Panc1 (cell line): ENCODE measurements at regions not wholly inside any gene's neighbourhood (a gene's known extent, or its start where the extent isn't known, plus 50 kb on each side); places are given as distances from the start of the nearest gene placed in this dataset.

Experiments
- ATAC-seq: fragments of 200-7000 bp; cut with Tn5 transposase; 2 replicates; pipeline ENCODE4 v1.9.1; 2020; ENCODE audit warnings: mild to moderate bottlenecking, moderate library complexity
- BruUV-seq: library from RNA; stranded (reverse); fragments of 400-500 nt; replicated peaks from 2 replicates; lab custom pipeline; 2021; lab: Mats Ljungman, UMichigan
- CTCF ChIA-PET: fragments of 300-600 bp; sonication (Branson Sonifier 250); formaldehyde crosslinking; loops from one replicate; lab custom pipeline; 2022; ENCODE audit warnings: antibody characterized with exemption; lab: Charles Lee
- POLR2A ChIA-PET: fragments of 300-600 bp; sonication (Branson Sonifier 250); formaldehyde crosslinking; loops from one replicate; lab custom pipeline; 2022; ENCODE audit warnings: antibody characterized with exemption; lab: Charles Lee
- DNase-seq: peaks from one replicate; pipeline ENCODE4 v3.0.0-alpha.2; 2010; ENCODE audit warnings: low read depth, low spot score
- H3K27ac ChIP-seq: 2 replicates; pipeline ENCODE4 v1.5.1; 2011; ENCODE audit warnings: mild to moderate bottlenecking, low read length, inconsistent platforms
- H3K27me3 ChIP-seq: fragments of 200-500 bp; sonication (Bioruptor generic); 2 replicates; pipeline ENCODE4 v1.6.0; 2014; ENCODE audit warnings: low read length, inconsistent platforms; ENCODE audit not compliant: control insufficient read depth, insufficient read depth
- H3K36me3 ChIP-seq: fragments of 200-500 bp; sonication (Bioruptor generic); 2 replicates; pipeline ENCODE4 v1.5.1; 2014; ENCODE audit warnings: inconsistent platforms, mild to moderate bottlenecking, low read length, moderate library complexity; ENCODE audit not compliant: control insufficient read depth, insufficient read depth
- H3K4me1 ChIP-seq: 2 replicates; pipeline ENCODE4 v1.5.1; 2011; ENCODE audit warnings: inconsistent platforms, mild to moderate bottlenecking, low read length, moderate library complexity; ENCODE audit not compliant: control insufficient read depth, insufficient read depth
- H3K4me3 ChIP-seq, 2 experiments: 2 replicates each; pipeline ENCODE4 v1.5.1; 2011 to 2012; ENCODE audit warnings: low read depth in 2 of 2, low read length in 2 of 2, mild to moderate bottlenecking in 2 of 2, inconsistent platforms in 1 of 2, moderate library complexity in 1 of 2
- H3K9me3 ChIP-seq: fragments of 200-500 bp; sonication (Bioruptor generic); 2 replicates; pipeline ENCODE4 v1.5.1; 2014; ENCODE audit warnings: low read depth, mild to moderate bottlenecking, inconsistent platforms, low read length, moderate library complexity; ENCODE audit not compliant: control insufficient read depth, insufficient read depth
- POLR2AphosphoS5 ChIP-seq: IDR thresholded peaks from 2 replicates; pipeline ENCODE4 v1.6.1; 2012; ENCODE audit warnings: mild to moderate bottlenecking, low read depth, low read length, moderate library complexity
- SIN3A ChIP-seq: IDR thresholded peaks from 2 replicates; pipeline ENCODE4 v1.6.1; 2012; ENCODE audit warnings: low read depth, mild to moderate bottlenecking, low read length, moderate library complexity, borderline replicate concordance; ENCODE audit not compliant: insufficient read depth
- TCF7L2 ChIP-seq: IDR thresholded peaks from 2 replicates; pipeline ENCODE4 v1.6.1; 2011; ENCODE audit warnings: mild to moderate bottlenecking, low read depth, low read length, inconsistent platforms
- in situ Hi-C: cut with HindIII; loops from 2 replicates; pipeline ENCODE4 v1.10.0; 2016; ENCODE audit warnings: low sequenced_read_pairs, low pct_unique_long_range_greater_than_20kb
- intact Hi-C: fragments of 100-400 bp; cut with micrococcal nuclease; formaldehyde crosslinking; loops from one replicate; pipeline ENCODE4 v1.10.0; 2022; ENCODE audit not compliant: unreplicated experiment
- TF ChIP-seq, protein P1 (sequence below): fragments of 450-650 bp; IDR thresholded peaks from 2 replicates; pipeline ENCODE4 v1.5.1; 2017; ENCODE audit warnings: mild to moderate bottlenecking
- TF ChIP-seq, protein P2 (sequence below), 2 experiments: IDR thresholded peaks; 2 replicates each; pipeline ENCODE4 v1.6.1; 2011 to 2012; ENCODE audit warnings: low read depth in 2 of 2, control low read depth in 1 of 2, low read length in 1 of 2, mild to moderate bottlenecking in 1 of 2, moderate library complexity in 1 of 2; ENCODE audit not compliant: insufficient read depth in 1 of 2

DNA sequence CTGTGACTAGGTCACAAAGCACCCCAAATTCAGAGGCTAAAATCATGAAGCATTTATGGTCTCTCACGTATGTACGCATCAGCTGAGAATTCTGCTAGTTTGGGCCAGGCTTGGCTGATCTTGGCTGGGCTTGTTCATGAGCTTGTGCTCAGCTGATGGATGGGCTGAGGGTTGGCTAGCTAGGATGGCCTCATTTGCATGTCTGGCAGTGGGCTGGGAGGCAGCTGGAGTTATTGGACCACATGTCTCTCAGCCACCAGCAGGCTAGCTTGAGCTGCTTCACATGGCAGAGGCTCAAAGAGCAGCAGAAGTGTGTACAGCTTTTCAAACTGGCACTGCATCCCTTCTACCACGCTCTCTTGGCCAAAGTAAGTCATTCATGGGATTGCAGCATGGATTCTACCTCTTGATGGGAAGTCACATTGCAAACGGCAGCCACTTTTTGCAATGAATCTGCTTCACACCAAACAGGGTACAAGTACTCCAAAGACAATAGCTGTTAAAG lies 770.3 kb downstream of the TYW1 start:
- POLR2A ChIA-PET: no interaction called here
- no peaks in the 10 kb centered on the region for H3K9me3 ChIP-seq
- intact Hi-C loops (no loop called here), in situ Hi-C loops (no loop called here)
- DNase-seq (no peak), ATAC-seq (no peak)
- BruUV-seq: no TSS peak
- TF ChIP-seq SIN3A (no peak), POLR2AphosphoS5 (no peak), TCF7L2 (no peak)
- TF ChIP-seq, protein P1, sequence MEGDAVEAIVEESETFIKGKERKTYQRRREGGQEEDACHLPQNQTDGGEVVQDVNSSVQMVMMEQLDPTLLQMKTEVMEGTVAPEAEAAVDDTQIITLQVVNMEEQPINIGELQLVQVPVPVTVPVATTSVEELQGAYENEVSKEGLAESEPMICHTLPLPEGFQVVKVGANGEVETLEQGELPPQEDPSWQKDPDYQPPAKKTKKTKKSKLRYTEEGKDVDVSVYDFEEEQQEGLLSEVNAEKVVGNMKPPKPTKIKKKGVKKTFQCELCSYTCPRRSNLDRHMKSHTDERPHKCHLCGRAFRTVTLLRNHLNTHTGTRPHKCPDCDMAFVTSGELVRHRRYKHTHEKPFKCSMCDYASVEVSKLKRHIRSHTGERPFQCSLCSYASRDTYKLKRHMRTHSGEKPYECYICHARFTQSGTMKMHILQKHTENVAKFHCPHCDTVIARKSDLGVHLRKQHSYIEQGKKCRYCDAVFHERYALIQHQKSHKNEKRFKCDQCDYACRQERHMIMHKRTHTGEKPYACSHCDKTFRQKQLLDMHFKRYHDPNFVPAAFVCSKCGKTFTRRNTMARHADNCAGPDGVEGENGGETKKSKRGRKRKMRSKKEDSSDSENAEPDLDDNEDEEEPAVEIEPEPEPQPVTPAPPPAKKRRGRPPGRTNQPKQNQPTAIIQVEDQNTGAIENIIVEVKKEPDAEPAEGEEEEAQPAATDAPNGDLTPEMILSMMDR: no peak
- TF ChIP-seq, protein P2, sequence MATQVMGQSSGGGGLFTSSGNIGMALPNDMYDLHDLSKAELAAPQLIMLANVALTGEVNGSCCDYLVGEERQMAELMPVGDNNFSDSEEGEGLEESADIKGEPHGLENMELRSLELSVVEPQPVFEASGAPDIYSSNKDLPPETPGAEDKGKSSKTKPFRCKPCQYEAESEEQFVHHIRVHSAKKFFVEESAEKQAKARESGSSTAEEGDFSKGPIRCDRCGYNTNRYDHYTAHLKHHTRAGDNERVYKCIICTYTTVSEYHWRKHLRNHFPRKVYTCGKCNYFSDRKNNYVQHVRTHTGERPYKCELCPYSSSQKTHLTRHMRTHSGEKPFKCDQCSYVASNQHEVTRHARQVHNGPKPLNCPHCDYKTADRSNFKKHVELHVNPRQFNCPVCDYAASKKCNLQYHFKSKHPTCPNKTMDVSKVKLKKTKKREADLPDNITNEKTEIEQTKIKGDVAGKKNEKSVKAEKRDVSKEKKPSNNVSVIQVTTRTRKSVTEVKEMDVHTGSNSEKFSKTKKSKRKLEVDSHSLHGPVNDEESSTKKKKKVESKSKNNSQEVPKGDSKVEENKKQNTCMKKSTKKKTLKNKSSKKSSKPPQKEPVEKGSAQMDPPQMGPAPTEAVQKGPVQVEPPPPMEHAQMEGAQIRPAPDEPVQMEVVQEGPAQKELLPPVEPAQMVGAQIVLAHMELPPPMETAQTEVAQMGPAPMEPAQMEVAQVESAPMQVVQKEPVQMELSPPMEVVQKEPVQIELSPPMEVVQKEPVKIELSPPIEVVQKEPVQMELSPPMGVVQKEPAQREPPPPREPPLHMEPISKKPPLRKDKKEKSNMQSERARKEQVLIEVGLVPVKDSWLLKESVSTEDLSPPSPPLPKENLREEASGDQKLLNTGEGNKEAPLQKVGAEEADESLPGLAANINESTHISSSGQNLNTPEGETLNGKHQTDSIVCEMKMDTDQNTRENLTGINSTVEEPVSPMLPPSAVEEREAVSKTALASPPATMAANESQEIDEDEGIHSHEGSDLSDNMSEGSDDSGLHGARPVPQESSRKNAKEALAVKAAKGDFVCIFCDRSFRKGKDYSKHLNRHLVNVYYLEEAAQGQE (IDR thresholded peaks at IDR 0.05; ENCODE audit: insufficient read depth in 1 of 2, low read depth in 2 of 2, low read length in 1 of 2): no peak
- H3K4me3 ChIP-seq: no peak overlapping the region
- H3K27ac ChIP-seq: no peak overlapping the region
- peaks cover 4% of the 10 kb centered on the region; the same call in 1 of the 2 replicates for H3K27me3 ChIP-seq
- no peaks in the 10 kb centered on the region for H3K36me3 ChIP-seq
- H3K4me1 ChIP-seq: no peaks in the 10 kb centered on the region
- CTCF ChIA-PET: no interaction called here

GRCh38 chr7:67771846-67772605 lies 775.4 kb downstream of the TYW1 start:
- no peak for TF ChIP-seq POLR2AphosphoS5
- TF ChIP-seq, protein P2 (IDR thresholded peaks at IDR 0.05; ENCODE audit: insufficient read depth in 1 of 2, low read depth in 2 of 2, low read length in 1 of 2): no peak
- TF ChIP-seq, protein P1: no peak
- no peak for TF ChIP-seq SIN3A
- TF ChIP-seq TCF7L2: no peak
- DNase-seq (no peak), ATAC-seq (no peak)
- H3K27me3 ChIP-seq: peaks cover 2% of the 10 kb centered on the region; the same call in 1 of the 2 replicates
- CTCF ChIA-PET: no interaction called here
- BruUV-seq: no TSS peak
- in situ Hi-C loops: no loop called here
- H3K36me3 ChIP-seq: no peaks in the 10 kb centered on the region; the same call in 1 of the 2 replicates
- H3K4me3 ChIP-seq: no peak overlapping the region
- no peaks in the 10 kb centered on the region for H3K4me1 ChIP-seq
- intact Hi-C loops: no loop called here
- POLR2A ChIA-PET: no interaction called here
- H3K27ac ChIP-seq: no peak overlapping the region
- no peaks in the 10 kb centered on the region for H3K9me3 ChIP-seq
